ENCODE measurements at regions not wholly inside any gene's neighbourhood (a gene's known extent, or its start where the extent isn't known, plus 50 kb on each side); places are given as distances from the start of the nearest gene placed in this dataset.

- TF ChIP-seq CTCF (IDR thresholded peaks at IDR 0.05; ENCODE audit: low read length) (no peak), EZH2 (IDR thresholded peaks at IDR 0.05; ENCODE audit: borderline replicate concordance, low read length) (no peak)
Measured at GRCh38 chr10:128960517-128960916, 506.5 kb upstream of the MGMT start.
